ENCODE measurements at regions not wholly inside any gene's neighbourhood (a gene's known extent, or its start where the extent isn't known, plus 50 kb on each side); places are given as distances from the start of the nearest gene placed in this dataset.

DNA sequence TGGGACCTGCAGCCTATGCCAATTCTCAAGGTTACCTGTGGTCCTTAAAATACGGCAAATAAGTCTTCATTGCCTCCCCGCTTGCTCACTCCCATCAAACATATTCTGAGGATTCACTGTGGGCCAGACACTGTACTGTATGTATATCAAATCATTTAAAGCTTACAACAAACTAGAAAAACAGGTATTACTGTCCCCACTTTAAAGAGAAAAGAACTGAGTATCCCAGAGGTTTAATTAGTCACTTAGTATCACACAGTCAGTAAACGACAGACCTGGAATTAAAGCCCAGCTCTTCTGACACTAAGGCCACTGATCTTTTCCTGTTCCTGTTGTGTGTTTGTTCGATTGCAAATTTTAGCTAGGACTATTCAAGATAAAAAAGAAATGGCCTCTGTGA, 248.2 kb downstream of the ACTL7B start:
- no peak for DNase-seq

DNA sequence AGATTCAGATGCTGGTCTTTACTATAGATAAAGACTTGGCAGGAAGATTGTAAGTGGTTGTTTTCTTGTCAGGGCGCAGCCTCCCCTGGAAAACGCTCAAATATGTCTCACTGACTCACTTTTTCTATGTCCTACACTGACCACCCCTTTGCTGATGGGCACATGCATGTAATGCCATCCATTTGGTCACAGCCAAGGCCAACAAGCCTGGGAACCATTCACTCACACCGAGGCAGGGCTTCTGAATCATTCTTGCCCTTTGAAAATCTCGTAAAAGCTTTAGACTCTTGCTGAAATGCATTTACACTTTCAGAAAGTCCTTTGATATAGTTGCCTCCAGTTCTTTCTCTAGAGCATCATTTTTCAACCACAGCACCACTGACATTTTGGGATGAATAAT, 249.4 kb downstream of the ACTL7B start:
- no peak for DNase-seq

- DNase-seq = peak in 1 of 2 donors; percentile 13
These were observed 252.6 kb downstream of the ACTL7B start for GRCh38 chr9:108603141-108603540.

- no peak for DNase-seq
These were observed 254.9 kb downstream of the ACTL7B start for GRCh38 chr9:108600896-108601295.

GRCh38 chr9:108599571-108599970, 256.2 kb downstream of the ACTL7B start:
- no peak for DNase-seq

DNA sequence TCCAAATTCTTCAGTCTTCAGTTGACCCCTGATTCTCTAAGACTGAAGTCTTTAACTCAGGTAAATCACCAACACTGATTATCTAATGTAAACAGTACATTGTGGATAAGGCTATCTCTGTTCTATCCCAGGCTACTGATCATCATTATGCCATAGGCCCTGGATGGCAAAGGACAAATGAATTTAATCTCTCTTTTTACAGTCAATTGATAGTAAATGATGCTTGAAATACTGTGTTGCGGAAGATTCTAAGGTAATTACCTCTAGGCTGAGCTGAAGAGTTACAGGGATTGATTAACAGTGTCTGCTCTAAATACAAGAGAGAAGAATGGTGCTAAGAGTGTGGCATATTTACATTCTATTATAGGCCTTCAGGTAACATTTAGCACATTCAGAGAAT, 264.7 kb downstream of the ACTL7B start:
- no peak for DNase-seq

GRCh38 chr9:108588246-108588645, 267.5 kb downstream of the ACTL7B start:
- DNase-seq = no peak

DNA sequence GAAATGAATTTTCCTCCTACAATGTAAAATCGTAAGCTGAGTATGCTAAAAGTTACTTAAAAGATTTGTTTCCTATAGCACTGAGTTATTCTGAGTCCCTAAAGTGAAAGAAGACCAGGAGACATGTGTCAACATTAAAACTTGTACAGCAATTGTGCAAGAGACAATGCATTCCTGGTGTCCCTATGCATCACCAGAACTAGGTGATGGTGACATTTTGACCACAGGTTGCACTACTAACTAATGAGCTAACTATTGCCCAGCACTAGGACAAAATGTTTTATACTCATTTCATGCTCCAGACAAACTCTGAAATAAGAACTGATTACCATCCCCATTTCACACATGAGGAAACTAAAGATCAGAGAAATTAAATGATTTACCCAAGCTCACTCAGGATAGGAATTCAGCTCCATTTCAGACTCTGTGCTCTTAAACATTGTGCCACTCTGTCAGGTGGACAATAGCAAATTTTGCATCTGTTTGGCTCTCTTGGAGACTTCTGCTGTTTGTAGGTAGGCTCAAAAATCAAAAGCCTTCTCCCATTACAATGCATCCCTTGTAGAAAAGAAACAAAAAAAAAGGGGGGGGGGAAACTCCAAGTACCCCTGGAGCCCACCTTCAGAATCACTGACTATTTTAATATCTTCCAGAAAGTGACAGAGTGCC, 269.2 kb downstream of the ACTL7B start:
- DNase-seq = no peak

- DNase-seq = no peak
These were observed 270.9 kb downstream of the ACTL7B start for GRCh38 chr9:108584860-108585259.

DNA sequence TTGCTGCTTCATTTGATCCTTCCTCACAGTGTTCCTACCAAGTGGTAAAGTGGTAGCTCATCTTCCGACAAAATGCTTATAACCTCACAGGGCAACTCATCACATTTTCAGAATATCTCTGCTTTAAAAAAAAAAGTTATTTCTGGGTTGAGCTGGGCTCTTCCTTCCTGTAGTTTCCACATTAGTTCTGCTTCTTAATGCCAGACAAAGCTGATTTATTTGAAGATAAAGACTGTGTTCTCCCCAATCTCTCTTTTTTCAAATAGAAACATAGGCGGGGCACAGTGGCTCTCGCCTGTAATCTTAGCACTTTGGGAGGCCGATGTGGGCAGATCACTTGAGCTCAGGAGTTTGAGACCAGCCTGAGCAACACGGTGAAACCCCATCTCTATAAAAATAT, 273.1 kb downstream of the ACTL7B start:
- DNase-seq = no peak

DNA sequence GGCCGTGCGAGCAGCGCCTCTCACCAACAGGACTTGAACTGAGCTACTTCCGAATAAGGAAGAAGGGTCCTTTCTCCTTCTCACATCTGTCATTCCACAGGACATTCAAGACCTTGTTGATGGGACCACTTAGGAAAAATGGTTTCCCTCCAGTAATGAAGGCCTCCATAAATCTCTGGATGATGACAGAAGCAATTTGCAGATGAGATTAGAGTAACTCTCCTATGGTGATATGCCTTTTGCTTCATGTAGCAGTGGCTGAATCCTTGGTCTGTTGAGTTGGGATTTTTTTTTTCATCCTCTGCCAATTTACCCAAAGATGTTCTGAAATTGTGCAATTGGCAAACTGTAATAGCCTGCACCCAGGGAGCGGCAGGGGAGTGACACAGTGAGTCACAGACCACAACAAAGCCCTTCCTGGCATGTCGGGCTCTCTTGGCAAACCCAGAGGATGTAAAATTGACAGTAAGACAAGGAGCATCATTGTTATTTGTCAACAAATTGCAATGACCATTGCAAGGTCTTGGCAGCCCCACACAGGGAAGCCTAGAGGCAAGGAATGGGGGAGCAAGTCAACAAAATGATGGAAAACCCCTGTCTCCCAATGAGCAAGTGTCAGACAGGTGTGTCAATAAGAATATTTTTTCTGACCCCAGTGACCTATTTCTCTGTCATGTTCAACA, 275.9 kb downstream of the ACTL7B start:
- no peak for DNase-seq

- DNase-seq = no peak
These were observed 280.5 kb downstream of the ACTL7B start for GRCh38 chr9:108575276-108575675.

DNA sequence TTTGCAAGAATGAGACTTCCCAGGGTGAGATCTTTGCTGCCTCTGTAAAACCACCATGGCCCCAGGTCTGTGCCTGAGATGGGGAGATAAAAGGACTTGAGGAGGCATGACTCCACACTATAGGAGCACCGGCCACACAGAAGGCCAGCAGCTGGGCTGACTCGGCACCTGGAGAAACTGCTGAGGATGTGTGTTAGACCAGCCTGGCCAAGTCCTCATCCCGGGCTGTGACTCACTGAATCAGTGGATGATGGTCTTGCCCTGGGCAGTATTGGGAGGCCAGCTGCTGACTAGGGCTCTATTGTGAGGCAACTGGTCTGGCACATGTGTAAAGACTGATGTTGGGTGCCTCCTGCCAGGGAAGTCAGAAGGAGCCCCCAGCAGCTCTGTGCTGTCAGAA, 286.2 kb downstream of the ACTL7B start:
- no peak for DNase-seq

DNA sequence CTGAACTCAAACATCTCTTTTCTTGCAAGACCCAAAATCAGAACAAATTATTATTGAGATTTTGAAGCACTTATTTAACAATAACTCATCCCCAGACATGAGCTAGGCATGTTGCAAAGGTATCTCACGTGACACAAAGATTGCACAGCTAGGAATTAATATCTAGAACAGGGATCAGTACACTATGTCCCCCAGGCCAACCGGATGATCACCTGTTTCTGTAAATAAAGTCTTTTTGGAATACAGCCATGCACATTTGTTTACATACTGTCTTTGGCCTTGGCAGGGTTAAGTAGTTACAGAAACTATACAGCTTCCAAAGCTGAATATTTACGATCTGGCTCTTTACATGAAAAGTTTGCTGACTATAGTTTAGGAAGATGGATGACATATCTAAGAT, 287.7 kb downstream of the ACTL7B start:
- DNase-seq = no peak

- no peak for DNase-seq
These were observed 288.2 kb downstream of the ACTL7B start for GRCh38 chr9:108567571-108567970.

- DNase-seq = peak; percentile 79 to 82
These were observed 290.0 kb downstream of the ACTL7B start for GRCh38 chr9:108565651-108566378.

DNA sequence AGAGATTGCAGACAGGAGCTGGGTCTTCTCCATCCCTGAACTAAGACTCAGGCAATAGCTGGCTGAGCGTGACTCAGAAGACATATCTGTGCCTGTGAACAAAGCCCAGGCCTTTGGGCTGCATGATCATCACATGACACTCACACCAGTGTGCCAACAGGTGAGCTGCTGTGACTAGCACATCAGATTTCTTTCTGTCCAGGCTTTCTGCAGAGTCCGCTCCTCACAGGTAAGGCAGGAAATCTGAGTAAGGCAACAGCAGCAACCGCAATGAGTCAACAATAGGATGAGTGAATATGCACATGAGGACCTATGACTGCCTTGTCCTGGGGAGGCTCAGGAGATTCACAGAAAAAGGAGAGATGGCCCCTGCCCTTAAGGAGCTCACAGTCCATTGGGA, 293.6 kb downstream of the ACTL7B start:
- DNase-seq = no peak

GRCh38 chr9:108559432-108559831, 296.4 kb downstream of the ACTL7B start:
- DNase-seq = no peak

GRCh38 chr9:108554831-108555230, 301.0 kb downstream of the ACTL7B start:
- DNase-seq = no peak

DNA sequence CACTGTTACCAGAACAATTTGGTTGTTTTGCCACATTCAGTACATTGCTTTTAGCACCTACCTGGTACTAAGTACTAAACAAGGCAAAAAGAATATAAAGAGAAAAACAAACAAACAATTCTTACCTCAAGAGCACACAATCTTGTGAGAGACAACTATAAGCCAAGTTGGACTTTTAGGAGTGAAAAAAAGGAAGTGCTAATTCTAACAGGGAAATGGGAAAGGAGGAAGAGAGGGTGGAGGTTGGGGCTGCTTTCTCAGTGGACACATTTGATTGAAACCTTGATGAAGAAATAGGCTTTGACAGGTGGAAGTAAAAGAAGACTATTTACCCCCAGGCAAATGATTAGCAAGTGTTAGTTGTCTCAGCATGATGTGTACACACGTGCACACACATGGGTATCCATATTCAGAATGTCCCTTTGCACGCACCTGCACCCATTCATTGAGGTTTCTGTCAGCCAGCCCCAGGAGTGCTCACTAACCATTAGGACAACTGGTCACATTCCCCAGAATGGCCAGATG, 302.6 kb downstream of the ACTL7B start:
- DNase-seq = no peak

GRCh38 chr9:108552459-108553040, 303.2 kb downstream of the ACTL7B start:
- DNase-seq = no peak

- DNase-seq = no peak
These were observed 304.6 kb downstream of the ACTL7B start for GRCh38 chr9:108551030-108551841.
